ENCODE measurements at regions not wholly inside any gene's neighbourhood (a gene's known extent, or its start where the extent isn't known, plus 50 kb on each side); places are given as distances from the start of the nearest gene placed in this dataset.

DNA sequence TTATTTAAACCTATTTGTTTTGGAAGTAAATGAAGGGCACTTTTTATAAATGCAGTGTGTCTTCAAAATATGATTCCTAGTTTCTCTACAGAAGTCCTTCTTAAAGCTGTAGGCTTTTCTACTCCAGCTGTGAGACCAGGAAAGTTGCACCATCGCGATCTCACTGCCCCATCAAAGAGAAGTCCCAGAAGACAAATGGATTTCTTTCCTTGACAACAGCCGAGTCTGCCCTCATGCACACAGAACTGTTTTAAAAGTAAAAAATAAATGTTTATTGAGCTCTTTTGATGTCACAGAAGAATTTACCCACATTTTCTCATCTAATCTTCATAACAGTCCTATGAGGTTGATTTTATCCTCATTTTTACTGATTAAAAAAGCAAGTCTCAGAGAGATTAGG is 324.4 kb upstream of the NT5E start:
- no peak for TF ChIP-seq POLR2A (IDR thresholded peaks at IDR 0.05)
- TF ChIP-seq EP300 (IDR thresholded peaks at IDR 0.05), result no peak
